ENCODE measurements at regions not wholly inside any gene's neighbourhood (a gene's known extent, or its start where the extent isn't known, plus 50 kb on each side); places are given as distances from the start of the nearest gene placed in this dataset.

DNA sequence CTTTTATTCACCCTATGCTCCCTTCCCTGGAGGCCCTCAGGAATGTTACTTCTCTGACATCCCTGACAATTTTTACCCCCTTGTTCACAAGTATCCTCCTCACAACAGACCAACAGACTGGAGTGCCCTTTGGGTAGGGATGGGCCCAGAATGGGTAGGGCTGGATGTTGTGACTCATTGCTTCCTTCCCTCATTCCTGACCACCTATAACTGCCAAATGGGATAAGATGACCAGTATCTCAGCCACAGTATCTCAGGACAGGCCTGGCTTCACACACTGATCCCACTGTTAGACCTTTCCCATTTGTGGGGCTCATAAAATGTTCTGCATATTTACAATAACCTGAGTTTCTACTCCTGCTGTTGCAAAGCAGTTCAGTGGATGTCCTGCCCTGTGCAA lies 223.0 kb upstream of the LRFN2 start:
- no peak for DNase-seq (ENCODE audit: low read depth)
- H3K4me3 ChIP-seq (ENCODE audit: low read depth, low read length): no peak overlapping the region

DNA sequence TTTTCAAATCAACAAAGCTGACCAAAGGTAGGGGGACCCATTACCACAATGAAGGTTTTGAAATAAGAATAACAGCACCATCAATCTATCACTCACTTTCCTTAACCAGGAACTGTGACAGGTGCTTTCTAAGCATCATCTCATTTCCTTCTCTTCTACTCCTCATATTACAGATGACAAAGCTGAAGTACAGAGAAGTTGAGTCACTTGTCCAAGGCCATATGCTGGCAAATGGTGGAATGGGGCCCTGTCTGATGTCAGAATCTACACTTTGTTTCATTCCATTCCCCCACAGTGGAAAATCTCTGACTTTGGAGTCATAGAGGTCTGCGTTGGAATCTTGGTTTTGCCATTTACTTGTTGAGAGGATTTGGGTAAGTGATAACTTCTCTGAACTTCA lies 222.5 kb upstream of the LRFN2 start:
- H3K4me3 ChIP-seq (ENCODE audit: low read depth, low read length): no peak overlapping the region
- DNase-seq (ENCODE audit: low read depth): no peak

DNA sequence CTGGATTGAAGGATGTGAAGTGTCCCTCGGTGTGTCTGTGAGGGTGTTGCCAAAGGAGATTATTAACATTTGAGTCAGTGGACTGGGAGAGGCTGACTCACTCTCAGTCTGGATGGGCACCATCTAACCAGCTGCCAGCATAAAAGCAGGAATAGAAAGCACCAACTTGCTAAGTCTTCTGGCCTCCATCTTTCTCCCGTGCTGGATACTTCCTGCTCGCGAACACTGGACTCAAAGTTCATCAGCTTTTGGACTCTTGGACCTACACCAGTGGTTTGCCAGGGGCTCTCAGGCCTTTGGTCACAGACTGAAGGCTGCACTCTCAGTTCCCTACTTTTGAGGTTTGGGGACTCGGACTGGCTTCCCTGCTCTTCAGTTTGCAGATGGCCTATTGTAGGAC lies 220.3 kb upstream of the LRFN2 start:
- DNase-seq (ENCODE audit: low read depth): no peak
- no peak overlapping the region for H3K4me3 ChIP-seq (ENCODE audit: low read depth, low read length)

DNA sequence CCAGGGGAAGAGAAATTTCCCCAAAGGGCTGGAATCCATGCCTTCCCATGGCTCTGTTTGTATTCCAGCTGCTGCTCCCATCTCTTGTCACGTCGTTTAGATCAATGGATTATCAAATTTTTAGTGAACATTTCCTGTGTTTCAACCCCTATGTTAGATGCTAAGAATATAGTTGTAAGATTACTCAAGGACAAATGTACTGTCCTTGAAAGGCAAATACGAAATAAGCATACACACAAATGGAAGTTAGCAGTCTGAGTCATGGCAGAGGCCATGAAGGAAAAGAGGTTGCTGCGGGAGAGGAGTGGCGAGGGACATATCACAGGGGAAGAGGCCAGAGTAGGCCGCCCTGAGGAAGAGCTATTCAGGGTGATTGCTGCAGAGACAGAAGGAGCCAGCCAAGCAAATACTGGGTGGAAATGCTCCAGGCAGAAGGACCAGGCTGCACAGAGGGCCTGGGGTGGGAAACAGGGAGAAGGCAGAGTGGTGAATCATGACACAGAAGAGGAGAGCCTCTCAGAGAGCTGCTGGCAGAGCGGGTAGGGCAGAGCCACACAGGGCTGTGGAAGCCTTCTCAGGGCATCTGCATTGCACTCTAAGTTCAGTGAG lies 219.2 kb upstream of the LRFN2 start:
- no peak overlapping the region for H3K4me3 ChIP-seq (ENCODE audit: low read depth, low read length)
- no peak for DNase-seq (ENCODE audit: low read depth)

DNA sequence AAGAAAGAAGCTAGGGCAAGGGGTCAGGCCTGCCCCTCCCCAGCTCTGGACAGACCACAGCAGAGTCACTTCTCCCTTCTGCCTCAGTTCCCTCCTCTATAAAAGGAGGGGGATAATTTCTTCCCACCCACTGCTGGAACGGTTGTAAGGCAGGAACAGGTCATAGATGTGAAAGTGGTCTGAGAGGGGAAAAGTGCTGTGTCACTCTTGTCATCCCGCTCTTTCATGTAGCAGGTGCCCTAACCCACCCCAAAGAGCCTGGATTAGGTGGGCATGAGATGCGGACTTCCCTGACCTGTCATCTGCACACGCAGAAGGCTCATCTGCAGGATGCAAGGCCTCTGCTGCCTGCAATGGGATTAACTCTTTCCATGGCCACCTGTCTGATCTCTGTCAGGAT lies 218.2 kb upstream of the LRFN2 start:
- DNase-seq (ENCODE audit: low read depth): no peak
- H3K4me3 ChIP-seq (ENCODE audit: low read depth, low read length): no peak overlapping the region

DNA sequence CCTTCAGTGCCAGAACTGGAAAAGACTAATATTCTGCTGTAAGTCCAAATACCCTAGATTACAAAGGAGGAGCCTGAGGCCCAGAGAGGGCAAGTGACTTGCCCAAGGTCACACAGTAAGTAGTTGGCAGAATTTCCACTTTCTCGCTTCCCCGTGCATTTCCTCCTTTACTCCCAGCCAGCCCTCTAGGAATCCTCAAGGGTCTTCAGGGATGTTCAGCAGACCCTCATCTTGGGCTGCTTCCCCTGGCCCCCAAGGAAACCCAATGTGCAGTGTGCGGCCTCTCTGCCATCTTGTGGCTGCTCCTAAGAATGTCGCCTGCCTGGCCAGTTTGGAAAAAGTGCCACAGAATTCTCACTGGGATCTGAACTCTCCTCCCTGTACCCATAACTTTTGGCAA lies 217.7 kb upstream of the LRFN2 start:
- H3K4me3 ChIP-seq (ENCODE audit: low read depth, low read length): no peak overlapping the region

DNA sequence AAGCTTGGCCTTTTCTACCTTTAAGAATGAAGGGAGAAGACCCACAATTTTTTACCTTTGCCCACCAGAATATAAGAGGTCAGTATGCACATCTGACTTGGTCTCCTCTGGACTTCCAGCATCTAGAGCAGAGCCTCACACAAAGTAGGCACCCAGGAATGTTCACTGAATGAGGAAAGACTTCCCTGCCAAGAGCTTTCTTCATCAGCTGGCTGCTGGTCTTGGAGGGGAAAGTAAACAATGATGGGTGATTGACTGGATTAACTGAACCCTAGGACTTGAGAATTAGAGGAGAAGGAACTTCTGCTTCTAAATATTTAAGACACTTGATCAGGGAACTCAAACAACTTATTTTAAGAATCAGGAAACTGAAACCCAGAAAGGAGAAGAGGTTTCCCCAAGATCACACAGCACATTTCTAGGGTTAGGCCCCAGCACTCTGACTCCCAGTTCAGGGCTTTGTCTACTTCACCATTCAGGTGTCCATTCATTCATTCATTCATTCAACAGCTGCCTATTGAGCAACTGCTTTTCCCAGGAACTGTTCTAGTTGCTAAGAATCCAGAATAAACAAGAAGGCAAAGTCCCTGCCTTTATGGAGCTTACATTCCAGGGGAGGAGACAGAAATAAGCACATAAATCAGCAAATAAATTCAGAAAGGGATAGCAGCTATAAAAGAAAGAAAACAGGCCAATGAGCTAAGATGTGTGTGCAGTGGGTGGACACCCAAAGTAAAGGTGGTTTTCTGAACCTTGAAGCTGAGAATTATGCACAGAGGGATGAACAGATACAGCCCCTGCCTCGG lies 216.9 kb upstream of the LRFN2 start:
- no peak for DNase-seq (ENCODE audit: low read depth)

More for the DNA sequence above, 217.7 kb upstream of the LRFN2 start:
- no peak for DNase-seq (ENCODE audit: low read depth)

DNA sequence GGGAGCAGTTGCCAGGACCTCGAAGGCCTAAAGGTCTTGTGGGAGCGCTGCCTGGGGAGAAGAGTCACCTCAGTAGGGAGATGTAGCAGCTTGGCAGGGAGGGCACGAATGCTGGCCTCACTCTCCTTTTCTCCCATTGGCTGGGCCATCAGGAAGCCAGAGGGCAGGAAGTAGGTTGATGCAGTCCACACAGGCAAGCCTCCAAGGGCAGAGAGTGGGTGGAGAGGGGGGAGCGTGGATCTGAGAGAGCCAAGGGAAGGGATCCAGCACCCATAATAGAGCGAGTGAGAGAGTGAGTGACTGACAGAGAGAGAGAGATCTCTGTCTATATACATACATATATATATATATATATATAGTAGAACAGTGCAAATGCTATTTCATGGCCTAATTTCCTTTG lies 215.3 kb upstream of the LRFN2 start:
- no peak for DNase-seq (ENCODE audit: low read depth)
- no peak overlapping the region for H3K4me3 ChIP-seq (ENCODE audit: low read depth, low read length)

More for the DNA sequence above, 216.9 kb upstream of the LRFN2 start:
- no peak overlapping the region for H3K4me3 ChIP-seq (ENCODE audit: low read depth, low read length)

DNA sequence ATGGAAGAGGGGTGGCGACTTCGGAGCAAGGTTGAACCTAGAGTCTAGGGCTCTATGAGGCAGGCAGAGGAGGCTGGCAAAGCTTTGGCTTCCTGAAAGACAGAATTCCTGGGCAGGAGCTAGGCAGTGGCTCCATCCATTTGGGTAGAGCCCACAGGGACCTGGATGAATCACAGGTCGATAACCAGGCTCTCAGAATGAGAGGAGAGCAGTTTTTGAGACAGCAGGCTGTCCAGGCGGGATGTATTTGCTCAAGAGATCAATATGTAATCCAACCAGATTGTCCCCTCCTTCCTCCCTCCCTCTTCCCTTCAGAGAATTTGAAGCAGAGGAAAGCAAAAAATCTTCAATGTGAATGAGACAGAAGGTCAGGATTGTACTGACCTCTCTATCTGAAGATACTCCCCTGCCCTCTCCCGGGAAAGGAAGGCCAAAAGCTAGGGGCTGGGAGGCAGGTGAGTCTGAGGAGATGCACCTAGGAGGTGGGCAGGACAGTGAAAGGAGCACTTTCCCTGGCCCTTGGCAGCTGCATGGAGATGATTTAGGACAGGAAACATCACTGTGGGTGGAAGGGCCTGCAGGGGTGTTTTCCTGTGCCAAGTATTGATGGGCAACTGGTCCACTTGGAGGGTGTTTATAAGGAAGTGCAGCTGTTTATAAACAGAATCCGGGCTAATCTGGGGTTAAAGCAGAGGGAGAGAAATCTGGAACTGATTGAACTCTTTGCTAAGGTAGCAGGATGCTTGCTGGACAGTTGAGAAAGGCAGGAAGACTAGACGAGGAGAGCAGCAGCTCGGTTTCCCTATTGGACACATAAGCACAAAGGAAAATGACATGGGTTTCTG lies 212.4 kb upstream of the LRFN2 start:
- no peak overlapping the region for H3K4me3 ChIP-seq (ENCODE audit: low read depth, low read length)
- DNase-seq (ENCODE audit: low read depth): no peak

DNA sequence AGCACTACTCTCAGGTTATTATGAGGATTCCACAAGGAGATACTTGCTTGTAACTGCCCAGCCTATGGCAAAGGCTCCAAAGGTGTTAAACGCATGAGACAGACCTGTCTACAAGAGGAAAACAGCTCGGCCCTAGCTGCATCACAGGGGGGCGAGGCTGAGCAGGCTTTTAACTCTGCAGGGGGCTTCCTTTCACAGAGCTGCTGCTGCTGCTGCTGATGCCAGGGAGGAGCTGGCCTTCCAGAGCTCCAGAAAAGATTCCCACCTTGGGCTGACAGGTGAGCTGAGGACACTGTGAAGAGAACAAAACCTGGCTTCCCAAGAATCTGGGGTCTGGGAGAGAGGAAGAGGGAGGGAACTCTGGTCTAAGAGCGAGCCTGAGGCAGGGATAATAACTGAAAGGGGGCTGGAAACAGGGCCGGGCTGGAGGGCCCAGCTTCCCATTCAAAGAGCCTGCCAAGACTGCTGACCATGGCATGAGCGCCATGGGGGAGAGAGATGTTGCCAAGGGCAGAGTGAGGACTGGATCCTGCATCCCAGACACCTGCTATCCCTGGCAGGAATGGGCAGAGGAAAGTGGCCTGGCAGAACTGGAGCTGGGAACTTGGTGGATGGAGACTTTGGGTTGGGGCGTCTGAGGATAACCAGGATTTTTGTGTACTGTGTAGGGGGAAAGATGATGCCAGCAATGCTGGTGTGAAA lies 211.1 kb upstream of the LRFN2 start:
- DNase-seq (ENCODE audit: low read depth): no peak
- H3K4me3 ChIP-seq (ENCODE audit: low read depth, low read length): no peak overlapping the region

DNA sequence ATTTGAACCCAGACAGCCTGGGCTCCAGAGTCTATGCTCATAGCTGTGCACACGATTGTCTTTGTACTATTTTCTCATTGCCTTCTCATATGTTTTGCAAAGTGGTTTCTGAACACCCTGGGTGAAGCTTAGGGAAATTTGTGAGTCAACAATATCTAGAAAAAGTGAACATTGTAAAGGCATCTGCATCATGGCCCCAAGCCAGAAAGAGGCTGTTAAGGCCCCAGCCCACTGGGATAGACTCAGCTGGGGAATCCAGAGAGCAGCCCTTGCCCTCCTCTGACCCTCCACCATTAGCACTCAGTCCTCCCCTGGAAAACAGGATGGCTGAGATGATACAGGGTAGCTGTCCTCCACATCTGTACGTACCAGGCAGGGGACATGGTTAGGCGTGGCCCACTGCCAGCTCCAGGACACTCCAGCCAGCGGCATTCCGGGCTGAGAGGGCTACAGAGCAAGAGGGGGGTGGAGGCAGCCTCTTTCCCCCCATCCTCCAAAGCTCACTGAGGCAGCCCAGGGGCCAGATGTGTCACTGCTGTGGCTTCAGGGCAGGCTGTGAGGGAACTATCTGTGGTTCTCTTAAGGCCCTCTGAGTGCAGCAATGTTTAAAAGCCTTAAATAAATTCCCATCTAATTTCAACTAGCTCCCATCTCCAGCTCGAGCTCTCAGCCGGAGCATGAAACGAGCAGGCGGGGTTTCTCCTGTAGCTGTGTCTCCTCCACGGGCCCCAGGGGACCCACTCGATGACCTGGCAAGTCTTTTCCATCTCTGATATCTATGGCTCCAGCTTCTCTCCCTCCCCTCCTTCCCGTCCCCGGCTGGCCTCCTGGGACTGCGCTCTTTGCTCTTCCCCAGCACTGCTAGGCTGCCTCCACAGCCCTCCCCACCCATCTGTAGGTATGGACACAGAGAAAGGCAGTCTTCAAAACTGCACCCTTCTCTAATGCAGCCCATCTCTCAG lies 209.4 kb upstream of the LRFN2 start:
- DNase-seq (ENCODE audit: low read depth): no peak
- no peak overlapping the region for H3K4me3 ChIP-seq (ENCODE audit: low read depth, low read length)

DNA sequence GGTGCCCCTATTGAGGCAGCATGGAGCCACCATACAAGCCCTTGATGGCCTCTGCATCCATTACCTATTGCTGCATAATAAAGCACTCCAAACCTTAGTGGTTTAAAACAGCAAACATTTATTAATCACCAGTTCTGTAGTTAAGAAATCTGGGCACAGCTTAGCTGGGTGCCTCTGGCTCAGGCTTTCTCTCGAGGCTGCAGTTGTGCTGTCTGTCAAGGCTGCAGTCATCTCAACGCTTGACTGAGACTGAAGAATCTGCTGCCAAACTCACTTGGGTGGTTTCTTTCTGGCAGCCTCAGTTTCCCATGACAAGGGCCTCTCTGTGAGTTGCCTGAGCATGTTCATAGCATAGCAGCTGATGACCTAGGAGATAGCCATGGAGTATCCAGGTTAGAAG lies 207.4 kb upstream of the LRFN2 start:
- no peak overlapping the region for H3K4me3 ChIP-seq (ENCODE audit: low read depth, low read length)
- DNase-seq (ENCODE audit: low read depth): no peak

DNA sequence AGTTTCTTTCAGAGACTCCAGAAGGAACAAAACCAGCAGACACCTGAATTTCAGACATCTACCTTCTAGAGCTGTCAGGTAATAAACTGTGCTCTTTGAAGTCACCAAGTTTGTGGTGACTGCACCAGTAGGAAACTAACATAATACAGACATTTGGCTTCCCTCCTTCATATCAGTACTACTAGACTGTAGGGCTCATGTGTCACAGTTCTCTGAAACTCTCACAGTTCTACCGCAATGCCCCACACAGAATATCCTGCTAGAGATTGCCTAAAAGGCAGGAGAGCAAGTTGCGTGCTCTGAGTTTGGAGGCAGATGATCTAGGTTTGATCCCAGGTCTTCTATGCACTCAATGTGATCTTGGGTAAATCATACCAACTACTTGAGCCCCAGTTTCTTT lies 205.0 kb upstream of the LRFN2 start:
- DNase-seq (ENCODE audit: low read depth): no peak
- H3K4me3 ChIP-seq (ENCODE audit: low read depth, low read length): no peak overlapping the region

DNA sequence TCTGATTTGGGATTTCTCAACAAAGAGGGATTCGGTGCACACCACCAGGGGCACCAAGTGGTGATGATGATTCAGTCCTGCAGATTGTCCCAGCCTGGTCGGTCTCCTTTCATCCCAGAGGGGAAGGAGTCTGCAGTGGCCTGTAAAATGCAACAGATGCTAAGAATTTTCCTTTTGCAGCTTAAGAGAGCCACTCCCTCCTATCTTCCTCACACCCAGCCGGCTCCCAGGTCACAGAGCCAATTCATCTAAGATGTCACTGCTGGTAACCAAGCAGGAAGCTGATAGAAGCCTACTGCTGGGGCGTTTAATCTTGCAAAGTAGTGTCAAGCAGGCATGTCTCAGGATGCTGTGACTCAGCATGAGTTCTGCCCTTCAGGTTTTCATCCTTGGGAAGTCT lies 203.8 kb upstream of the LRFN2 start:
- no peak for DNase-seq (ENCODE audit: low read depth)
- H3K4me3 ChIP-seq (ENCODE audit: low read depth, low read length): no peak overlapping the region

DNA sequence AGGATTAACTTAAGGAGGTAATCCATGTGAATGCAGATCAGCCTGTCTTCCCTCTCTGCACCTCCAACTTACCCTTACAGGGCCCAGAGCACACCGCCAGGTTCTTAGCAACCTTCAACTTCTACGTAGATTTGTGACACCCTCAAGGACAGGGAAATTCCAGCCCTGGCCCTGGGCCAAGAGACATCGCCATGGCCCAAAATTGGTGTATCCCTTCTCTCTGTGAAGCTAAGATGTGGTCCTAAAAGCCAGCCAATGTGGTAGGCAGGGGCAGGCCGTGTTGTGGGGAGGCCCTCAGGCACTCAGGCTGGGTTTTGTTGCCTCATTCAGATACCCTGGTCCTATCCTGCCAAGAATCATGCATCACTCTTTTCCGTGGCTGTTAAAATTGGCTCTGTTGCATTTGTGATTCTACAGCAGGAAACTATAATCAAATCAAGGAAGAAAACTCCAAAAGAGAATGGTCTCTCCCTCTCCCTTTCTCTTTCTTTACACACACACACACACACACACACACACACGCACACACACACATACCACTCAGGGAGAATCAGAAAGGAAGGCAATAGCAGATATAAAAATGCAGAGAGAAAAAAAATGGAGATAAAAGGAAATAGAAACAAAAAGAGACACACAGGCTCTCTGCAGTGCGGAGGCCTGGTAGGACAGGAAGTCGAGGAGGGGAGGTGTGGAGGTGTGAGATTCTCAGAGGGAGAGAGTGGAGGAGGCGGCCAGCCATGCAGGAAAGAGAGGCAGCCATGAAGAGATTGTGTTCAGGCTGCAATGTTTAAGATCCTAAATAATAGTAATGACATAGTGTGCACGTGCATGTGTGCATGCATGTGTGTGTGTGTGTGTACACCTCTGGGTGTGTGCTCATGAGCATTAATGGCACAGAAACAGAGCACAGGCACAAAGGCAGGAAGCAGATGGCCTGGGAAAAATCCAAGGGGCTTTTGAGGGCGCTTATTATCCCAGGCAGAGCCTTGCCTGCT lies 201.8 kb upstream of the LRFN2 start:
- no peak for DNase-seq (ENCODE audit: low read depth)
- no peak overlapping the region for H3K4me3 ChIP-seq (ENCODE audit: low read depth, low read length)

DNA sequence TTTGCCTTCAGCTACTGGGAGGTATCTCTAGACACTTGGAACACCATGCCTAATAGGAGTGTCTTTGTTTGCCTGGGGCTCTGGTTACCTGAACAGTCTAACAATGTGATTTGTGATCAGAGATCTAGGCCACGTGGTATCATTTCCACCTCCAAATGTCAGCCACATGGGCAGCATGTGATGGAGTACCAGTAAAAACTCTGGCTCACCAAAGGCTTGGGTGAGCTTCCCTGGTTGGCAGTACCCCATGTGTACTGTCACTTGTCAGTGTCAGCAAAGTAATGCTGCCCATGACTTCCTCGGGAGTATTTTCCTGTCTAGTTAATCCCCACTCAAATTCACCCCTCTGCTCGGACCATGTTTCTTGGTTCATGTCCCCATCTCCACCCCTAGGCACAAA lies 195.2 kb upstream of the LRFN2 start:
- DNase-seq (ENCODE audit: low read depth): no peak
- H3K4me3 ChIP-seq (ENCODE audit: low read depth, low read length): no peak overlapping the region

DNA sequence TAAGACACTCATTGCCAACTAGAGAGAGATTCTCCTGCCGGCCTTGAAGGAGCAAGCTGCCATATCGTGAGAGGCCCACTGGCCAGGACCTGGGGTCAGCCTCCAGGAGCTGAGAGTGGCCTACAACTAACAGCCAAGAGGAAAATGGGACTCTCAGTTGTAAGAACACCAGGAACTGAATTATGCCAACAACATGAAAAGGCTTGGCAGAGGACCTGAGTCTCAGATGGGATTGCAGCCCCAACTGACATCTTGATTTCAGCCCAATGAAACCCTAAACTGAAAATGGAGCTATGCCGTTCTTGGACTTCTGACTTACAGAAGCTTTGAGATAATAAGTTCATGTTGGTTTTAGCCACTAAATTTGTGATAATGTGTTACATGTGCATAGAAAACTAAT lies 193.5 kb upstream of the LRFN2 start:
- no peak for DNase-seq (ENCODE audit: low read depth)
- H3K4me3 ChIP-seq (ENCODE audit: low read depth, low read length): no peak overlapping the region

DNA sequence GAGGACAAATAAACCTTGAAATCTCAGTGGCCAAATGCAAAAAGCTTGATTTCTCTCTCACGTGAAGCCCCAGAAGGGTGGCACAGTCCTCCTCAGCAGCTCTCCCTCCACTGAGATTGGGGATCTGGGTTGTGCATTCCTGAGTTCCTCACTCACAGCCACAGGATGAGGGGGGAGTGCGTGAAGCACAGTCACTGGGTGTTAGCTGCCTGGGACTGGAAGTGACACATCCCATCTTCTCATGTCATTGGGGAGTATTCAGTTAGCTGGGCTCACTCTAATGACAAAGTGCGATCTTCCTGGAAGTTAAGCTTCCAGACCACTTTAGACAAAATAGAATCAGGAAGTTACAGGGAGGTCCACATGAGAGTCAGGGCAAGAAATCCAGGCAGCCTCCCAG lies 192.2 kb upstream of the LRFN2 start:
- DNase-seq (ENCODE audit: low read depth): no peak
- H3K4me3 ChIP-seq (ENCODE audit: low read depth, low read length): no peak overlapping the region

All from skeletal muscle cell (primary cell).